HFFc6 (cell line): ENCODE measurements at regions not wholly inside any gene's neighbourhood (a gene's known extent, or its start where the extent isn't known, plus 50 kb on each side); places are given as distances from the start of the nearest gene placed in this dataset.

Experiments used
- DNase-seq: peaks from one replicate; pipeline ENCODE4 v3.0.0-alpha.2; 2018
- H3K27ac Mint-ChIP-seq: 2 replicates; pipeline ENCODE4 v1.8.0; 2020; ENCODE audit warnings: mild to moderate bottlenecking, mixed read lengths
- H3K27me3 Mint-ChIP-seq: 2 replicates; pipeline ENCODE4 v1.8.0; 2021; ENCODE audit warnings: mild to moderate bottlenecking, moderate library complexity, mixed read lengths; ENCODE audit not compliant: insufficient read depth
- H3K36me3 Mint-ChIP-seq: 2 replicates; pipeline ENCODE4 v1.8.0; 2021; ENCODE audit warnings: low read depth, mixed read lengths
- H3K4me1 Mint-ChIP-seq: 2 replicates; pipeline ENCODE4 v1.8.0; 2020; ENCODE audit warnings: low read depth, mixed read lengths
- H3K4me3 Mint-ChIP-seq: 2 replicates; pipeline ENCODE4 v1.8.0; 2020; ENCODE audit warnings: mild to moderate bottlenecking, moderate library complexity, mixed read lengths
- H3K9me3 Mint-ChIP-seq: 2 replicates; pipeline ENCODE4 v1.8.0; 2020; ENCODE audit warnings: mild to moderate bottlenecking, mixed read lengths
- TF ChIP-seq, protein P1 (sequence below): fragments of 200-600 bp; sonication (generic); IDR thresholded peaks from 2 replicates; pipeline ENCODE4 v1.5.0; 2021; ENCODE audit warnings: antibody characterized with exemption, mild to moderate bottlenecking

GRCh38 chr5:33114361-33114760 lies 326.4 kb upstream of the TARS1 start:
- TF ChIP-seq, protein P1, sequence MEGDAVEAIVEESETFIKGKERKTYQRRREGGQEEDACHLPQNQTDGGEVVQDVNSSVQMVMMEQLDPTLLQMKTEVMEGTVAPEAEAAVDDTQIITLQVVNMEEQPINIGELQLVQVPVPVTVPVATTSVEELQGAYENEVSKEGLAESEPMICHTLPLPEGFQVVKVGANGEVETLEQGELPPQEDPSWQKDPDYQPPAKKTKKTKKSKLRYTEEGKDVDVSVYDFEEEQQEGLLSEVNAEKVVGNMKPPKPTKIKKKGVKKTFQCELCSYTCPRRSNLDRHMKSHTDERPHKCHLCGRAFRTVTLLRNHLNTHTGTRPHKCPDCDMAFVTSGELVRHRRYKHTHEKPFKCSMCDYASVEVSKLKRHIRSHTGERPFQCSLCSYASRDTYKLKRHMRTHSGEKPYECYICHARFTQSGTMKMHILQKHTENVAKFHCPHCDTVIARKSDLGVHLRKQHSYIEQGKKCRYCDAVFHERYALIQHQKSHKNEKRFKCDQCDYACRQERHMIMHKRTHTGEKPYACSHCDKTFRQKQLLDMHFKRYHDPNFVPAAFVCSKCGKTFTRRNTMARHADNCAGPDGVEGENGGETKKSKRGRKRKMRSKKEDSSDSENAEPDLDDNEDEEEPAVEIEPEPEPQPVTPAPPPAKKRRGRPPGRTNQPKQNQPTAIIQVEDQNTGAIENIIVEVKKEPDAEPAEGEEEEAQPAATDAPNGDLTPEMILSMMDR, result no peak
- H3K4me3 Mint-ChIP-seq, result no peak overlapping the region
- peaks cover 7% of the 10 kb centered on the region for H3K9me3 Mint-ChIP-seq
- no peaks in the 10 kb centered on the region; the same call in 1 of the 2 replicates for H3K27me3 Mint-ChIP-seq
- H3K27ac Mint-ChIP-seq, result no peak overlapping the region
- peaks cover 17% of the 10 kb centered on the region for H3K36me3 Mint-ChIP-seq
- peaks cover 35% of the 10 kb centered on the region for H3K4me1 Mint-ChIP-seq
- DNase-seq, result no peak

DNA sequence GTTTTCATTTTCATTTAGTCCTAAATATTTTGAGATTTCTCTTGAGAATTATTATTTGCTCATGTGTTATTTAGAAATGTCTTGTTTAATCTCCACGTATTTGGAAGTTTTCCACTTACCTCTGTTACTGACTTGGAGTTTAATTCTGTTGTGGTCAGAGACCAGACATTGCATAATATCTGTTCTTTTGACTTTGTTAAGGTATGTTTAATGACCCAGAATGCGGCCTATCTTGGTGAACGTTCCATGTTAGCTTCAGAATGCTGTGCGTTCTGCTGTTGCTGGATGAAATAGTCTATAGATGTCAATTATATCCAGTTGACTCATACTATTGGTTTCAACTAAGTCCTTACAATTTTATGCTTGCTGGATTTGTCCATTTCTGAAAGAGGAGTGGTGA lies 325.3 kb upstream of the TARS1 start:
- Mint-ChIP-seq H3K4me1 (peaks cover 39% of the 10 kb centered on the region), H3K36me3 (peaks cover 12% of the 10 kb centered on the region; the same call in 1 of the 2 replicates), H3K9me3 (no peaks in the 10 kb centered on the region), H3K27ac (no peak overlapping the region), H3K4me3 (no peak overlapping the region), H3K27me3 (no peaks in the 10 kb centered on the region; the same call in 1 of the 2 replicates)
- TF ChIP-seq, protein P1, result no peak
- no peak for DNase-seq

- Mint-ChIP-seq H3K27ac (peak overlapping the region; percentile 87), H3K27me3 (no peaks in the 10 kb centered on the region; the same call in 1 of the 2 replicates), H3K9me3 (no peaks in the 10 kb centered on the region), H3K36me3 (peaks cover 6% of the 10 kb centered on the region; the same call in 1 of the 2 replicates), H3K4me1 (peaks cover 49% of the 10 kb centered on the region), H3K4me3 (peak overlapping the region; percentile 35)
- peak; percentile 32 for DNase-seq
- TF ChIP-seq, protein P1, result no peak
Measured at GRCh38 chr5:33118761-33119415, 321.9 kb upstream of the TARS1 start.

- H3K36me3 Mint-ChIP-seq, result 0 out of 2 replicates have a peak, but pooled peaks cover under 1% of the 10 kb centered on the region
- DNase-seq, result peak; percentile 79
- TF ChIP-seq, protein P1, result no peak
- peaks cover 49% of the 10 kb centered on the region for H3K4me1 Mint-ChIP-seq
- peak overlapping the region; percentile 74 for H3K4me3 Mint-ChIP-seq
- peak overlapping the region; percentile 87 for H3K27ac Mint-ChIP-seq
- H3K27me3 Mint-ChIP-seq, result no peaks in the 10 kb centered on the region; the same call in 1 of the 2 replicates
- no peaks in the 10 kb centered on the region for H3K9me3 Mint-ChIP-seq
Measured at GRCh38 chr5:33120671-33121070, 320.1 kb upstream of the TARS1 start.

- no peak overlapping the region for H3K27ac Mint-ChIP-seq
- peaks cover 22% of the 10 kb centered on the region for H3K9me3 Mint-ChIP-seq
- H3K36me3 Mint-ChIP-seq, result peaks cover 22% of the 10 kb centered on the region
- peaks cover 9% of the 10 kb centered on the region for H3K4me1 Mint-ChIP-seq
- TF ChIP-seq, protein P1, result no peak
- H3K4me3 Mint-ChIP-seq, result no peak overlapping the region
- H3K27me3 Mint-ChIP-seq, result no peaks in the 10 kb centered on the region
- DNase-seq, result no peak
Measured at GRCh38 chr5:33129309-33129708, 311.5 kb upstream of the TARS1 start.
